Endodermal cell (in vitro differentiated cells): ENCODE measurements at regions not wholly inside any gene's neighbourhood (a gene's known extent, or its start where the extent isn't known, plus 50 kb on each side); places are given as distances from the start of the nearest gene placed in this dataset.

Experiments
- DNase-seq: peaks from one replicate; pipeline ENCODE4 v3.0.0-alpha.2; 2017
- H3K27ac ChIP-seq: 2 replicates; pipeline ENCODE4 v1.5.1; 2013; ENCODE audit warnings: mild to moderate bottlenecking, low read depth, low read length, moderate library complexity
- H3K27me3 ChIP-seq: 2 replicates; pipeline ENCODE4 v1.6.1; 2013; ENCODE audit warnings: mild to moderate bottlenecking, low read length, moderate library complexity; ENCODE audit not compliant: insufficient read depth, control insufficient read depth, poor library complexity, severe bottlenecking
- H3K36me3 ChIP-seq: 2 replicates; pipeline ENCODE4 v1.7.0; 2013; ENCODE audit warnings: mild to moderate bottlenecking, low read length, moderate library complexity; ENCODE audit not compliant: control insufficient read depth, insufficient read depth
- H3K4me1 ChIP-seq: one replicate; pipeline ENCODE4 v1.7.0; 2013; ENCODE audit warnings: low read length; ENCODE audit not compliant: control insufficient read depth, insufficient read depth
- H3K4me3 ChIP-seq: 2 replicates; pipeline ENCODE4 v1.5.1; 2013; ENCODE audit warnings: mild to moderate bottlenecking, low read length, moderate library complexity
- H3K9ac ChIP-seq: 2 replicates; pipeline ENCODE4 v1.6.1; 2013; ENCODE audit warnings: mild to moderate bottlenecking, low read length, moderate library complexity; ENCODE audit not compliant: poor library complexity, severe bottlenecking; ENCODE audit errors: extremely low read depth
- H3K9me3 ChIP-seq: 2 replicates; pipeline ENCODE4 v1.6.1; 2013; ENCODE audit warnings: mild to moderate bottlenecking, low read length, moderate library complexity; ENCODE audit not compliant: control insufficient read depth
- H3K27ac Mint-ChIP-seq: 2 replicates; pipeline ENCODE4 v1.8.0; 2020; ENCODE audit warnings: mixed read lengths
- H3K27me3 Mint-ChIP-seq: 2 replicates; pipeline ENCODE4 v1.8.0; 2021; ENCODE audit warnings: mild to moderate bottlenecking, mixed read lengths; ENCODE audit not compliant: insufficient read depth
- H3K36me3 Mint-ChIP-seq: 2 replicates; pipeline ENCODE4 v1.8.0; 2020; ENCODE audit warnings: low read depth, mixed read lengths
- H3K4me1 Mint-ChIP-seq: 2 replicates; pipeline ENCODE4 v1.8.0; 2020; ENCODE audit warnings: mixed read lengths
- H3K4me3 Mint-ChIP-seq: 2 replicates; pipeline ENCODE4 v1.8.0; 2020; ENCODE audit warnings: mild to moderate bottlenecking, moderate library complexity, mixed read lengths
- H3K9me3 Mint-ChIP-seq: 2 replicates; pipeline ENCODE4 v1.8.0; 2020; ENCODE audit warnings: mild to moderate bottlenecking, mixed read lengths
- WGBS, 2 experiments: methylation state at CpG; one replicate each; pipeline versions ENCODE4 v1.1.5 to v1.1.7; 2013; ENCODE audit warnings: missing lambda C conversion rate in 2 of 2, mixed read lengths in 1 of 2; ENCODE audit not compliant: insufficient coverage in 1 of 2, insufficient read length in 1 of 2; 5-methylcytosine and 5-hydroxymethylcytosine counted together
- TF ChIP-seq, protein P1 (sequence below): fragments of 200-600 bp; sonication (generic); conservative IDR thresholded peaks from 2 replicates; pipeline ENCODE4 v1.5.0; 2021; ENCODE audit warnings: antibody characterized with exemption, mild to moderate bottlenecking

DNA sequence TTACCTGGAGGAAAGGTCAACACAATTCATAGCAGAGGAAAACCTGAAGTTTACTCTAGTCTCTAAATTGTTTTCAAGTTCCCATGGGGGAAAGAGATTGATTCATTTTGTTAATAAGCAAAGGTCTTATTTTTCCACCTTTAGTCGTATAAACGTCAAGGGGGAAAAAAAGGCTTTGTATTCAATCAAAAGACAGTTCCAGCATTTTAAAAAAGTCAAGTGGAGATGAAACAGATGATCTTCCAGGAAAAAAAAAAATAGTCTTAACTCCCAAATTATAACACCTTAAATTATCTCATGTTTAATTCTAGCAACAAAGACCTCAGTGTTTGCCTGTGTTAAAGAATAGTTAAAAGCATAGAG lies 140.5 kb downstream of the TOMM20 start:
- TF ChIP-seq, protein P1, sequence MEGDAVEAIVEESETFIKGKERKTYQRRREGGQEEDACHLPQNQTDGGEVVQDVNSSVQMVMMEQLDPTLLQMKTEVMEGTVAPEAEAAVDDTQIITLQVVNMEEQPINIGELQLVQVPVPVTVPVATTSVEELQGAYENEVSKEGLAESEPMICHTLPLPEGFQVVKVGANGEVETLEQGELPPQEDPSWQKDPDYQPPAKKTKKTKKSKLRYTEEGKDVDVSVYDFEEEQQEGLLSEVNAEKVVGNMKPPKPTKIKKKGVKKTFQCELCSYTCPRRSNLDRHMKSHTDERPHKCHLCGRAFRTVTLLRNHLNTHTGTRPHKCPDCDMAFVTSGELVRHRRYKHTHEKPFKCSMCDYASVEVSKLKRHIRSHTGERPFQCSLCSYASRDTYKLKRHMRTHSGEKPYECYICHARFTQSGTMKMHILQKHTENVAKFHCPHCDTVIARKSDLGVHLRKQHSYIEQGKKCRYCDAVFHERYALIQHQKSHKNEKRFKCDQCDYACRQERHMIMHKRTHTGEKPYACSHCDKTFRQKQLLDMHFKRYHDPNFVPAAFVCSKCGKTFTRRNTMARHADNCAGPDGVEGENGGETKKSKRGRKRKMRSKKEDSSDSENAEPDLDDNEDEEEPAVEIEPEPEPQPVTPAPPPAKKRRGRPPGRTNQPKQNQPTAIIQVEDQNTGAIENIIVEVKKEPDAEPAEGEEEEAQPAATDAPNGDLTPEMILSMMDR: no peak
- no peak for DNase-seq
- 92 to 95% methylated on average over 2 of the region's 2 CpGs for WGBS, 2 experiments
- Histone ChIP-seq H3K4me3 (no peak overlapping the region), H3K9ac (peak overlapping the region; percentile 27), H3K9me3 (no peaks in the 10 kb centered on the region), H3K27me3 (no peaks in the 10 kb centered on the region), H3K36me3 (no peaks in the 10 kb centered on the region), H3K4me1 (peaks cover 8% of the 10 kb centered on the region), H3K27ac (peak overlapping the region; percentile 90)
- no peak overlapping the region for H3K4me3 Mint-ChIP-seq
- H3K4me1 Mint-ChIP-seq: peaks cover 30% of the 10 kb centered on the region
- H3K36me3 Mint-ChIP-seq: no peaks in the 10 kb centered on the region
- no peaks in the 10 kb centered on the region for H3K27me3 Mint-ChIP-seq
- no peaks in the 10 kb centered on the region for H3K9me3 Mint-ChIP-seq
- H3K27ac Mint-ChIP-seq: peak overlapping the region; percentile 94

DNA sequence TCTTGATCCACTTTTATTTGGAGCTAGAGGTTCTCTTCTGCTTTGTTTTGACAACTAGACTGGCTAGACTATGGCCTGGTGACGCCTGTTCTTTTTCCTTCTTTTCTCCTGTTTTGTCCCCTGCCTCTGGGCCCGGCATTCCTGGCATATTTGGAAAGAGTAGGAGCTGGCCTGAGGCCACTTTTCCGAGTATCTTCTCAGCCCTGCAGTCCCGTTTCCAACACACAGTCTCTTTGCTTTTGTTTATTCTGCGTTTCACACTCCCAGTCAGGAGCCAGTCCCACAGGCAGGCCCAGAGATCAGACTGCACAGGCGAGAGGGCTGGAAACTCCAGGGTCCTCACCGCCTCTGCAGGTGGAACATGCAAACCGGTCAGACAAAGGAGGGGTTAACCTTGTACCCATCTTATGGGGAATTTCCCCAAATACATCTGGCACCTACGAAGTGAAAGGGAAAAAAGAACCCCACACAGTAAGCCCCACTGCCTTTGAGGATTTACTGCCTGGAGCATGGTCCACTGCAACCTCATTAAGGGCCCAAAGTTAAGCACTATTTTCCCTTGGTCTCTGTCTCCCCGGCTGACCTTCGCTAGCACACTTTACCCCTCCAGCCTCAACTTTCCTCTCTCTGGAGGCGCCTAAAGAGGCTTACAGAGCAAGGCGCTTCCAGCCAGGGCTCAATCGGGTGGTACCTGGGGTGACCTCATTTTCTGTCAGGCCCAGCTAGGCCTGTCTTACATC lies 141.1 kb downstream of the TOMM20 start:
- Mint-ChIP-seq H3K36me3 (no peaks in the 10 kb centered on the region), H3K27ac (peak overlapping the region; percentile 94), H3K4me1 (peaks cover 30% of the 10 kb centered on the region), H3K9me3 (no peaks in the 10 kb centered on the region), H3K4me3 (no peak overlapping the region), H3K27me3 (no peaks in the 10 kb centered on the region)
- Histone ChIP-seq H3K4me1 (peaks cover 8% of the 10 kb centered on the region), H3K27ac (peak overlapping the region; percentile 90), H3K27me3 (no peaks in the 10 kb centered on the region), H3K9me3 (no peaks in the 10 kb centered on the region), H3K9ac (peak overlapping the region; percentile 27), H3K36me3 (no peaks in the 10 kb centered on the region), H3K4me3 (no peak overlapping the region)
- WGBS, 2 experiments: 43 to 54% methylated on average over 3 to 14 of the region's 14 CpGs
- TF ChIP-seq, protein P1: no peak
- peak; percentile 89 for DNase-seq

GRCh38 chr1:234986750-234987414 lies 141.8 kb downstream of the TOMM20 start:
- Histone ChIP-seq H3K9ac (no peak overlapping the region), H3K9me3 (no peaks in the 10 kb centered on the region), H3K4me1 (peaks cover 8% of the 10 kb centered on the region), H3K27me3 (no peaks in the 10 kb centered on the region), H3K4me3 (no peak overlapping the region), H3K36me3 (no peaks in the 10 kb centered on the region), H3K27ac (peak overlapping the region; percentile 90)
- peaks cover 30% of the 10 kb centered on the region for H3K4me1 Mint-ChIP-seq
- 50 to 60% methylated on average over 9 of the region's 9 CpGs for WGBS, 2 experiments
- no peak overlapping the region for H3K4me3 Mint-ChIP-seq
- H3K27ac Mint-ChIP-seq: peak overlapping the region; percentile 94
- DNase-seq: peak; percentile 73
- H3K27me3 Mint-ChIP-seq: no peaks in the 10 kb centered on the region
- TF ChIP-seq, protein P1: no peak
- no peaks in the 10 kb centered on the region for H3K36me3 Mint-ChIP-seq
- no peaks in the 10 kb centered on the region for H3K9me3 Mint-ChIP-seq
